SK-N-SH treated with all-trans-retinoic acid at 6 μM for 48 hours (cell line): ENCODE measurements at regions not wholly inside any gene's neighbourhood (a gene's known extent, or its start where the extent isn't known, plus 50 kb on each side); places are given as distances from the start of the nearest gene placed in this dataset.

Experiments
- ATAC-seq: fragments of 200-7000 bp; cut with Tn5 transposase; 3 replicates; pipeline ENCODE4 v1.9.1; 2020; ENCODE audit warnings: mild to moderate bottlenecking, moderate library complexity
- ARNTL ChIP-seq: fragments of 450-650 bp; formaldehyde crosslinking; IDR thresholded peaks from 2 replicates; pipeline ENCODE4 v1.5.0; 2020; ENCODE audit warnings: low read depth, mild to moderate bottlenecking, moderate library complexity, borderline replicate concordance
- BACH2 ChIP-seq: fragments of 250-450 bp; sonication (Bioruptor Pico); IDR thresholded peaks from 2 replicates; pipeline ENCODE4 v1.9.0; 2021; ENCODE audit warnings: mild to moderate bottlenecking, borderline replicate concordance
- CREB5 ChIP-seq: fragments of 250-450 bp; sonication (Bioruptor Pico); IDR thresholded peaks from 2 replicates; pipeline ENCODE4 v1.5.1; 2020; ENCODE audit warnings: low read depth, mild to moderate bottlenecking, moderate library complexity
- CSDC2 ChIP-seq: fragments of 250-450 bp; sonication (Bioruptor Pico); IDR thresholded peaks from 2 replicates; pipeline ENCODE4 v1.5.0; 2020; ENCODE audit warnings: mild to moderate bottlenecking, moderate library complexity
- CSRNP3 ChIP-seq: fragments of 250-450 bp; sonication (Bioruptor Pico); IDR thresholded peaks from 2 replicates; pipeline ENCODE4 v1.5.1; 2021; ENCODE audit warnings: mild to moderate bottlenecking, moderate library complexity
- ESRRG ChIP-seq: fragments of 250-450 bp; sonication (Bioruptor Pico); IDR thresholded peaks from 2 replicates; pipeline ENCODE4 v1.6.1; 2021; ENCODE audit warnings: mild to moderate bottlenecking
- GLIS3 ChIP-seq: fragments of 250-450 bp; sonication (Bioruptor Pico); IDR thresholded peaks from 2 replicates; pipeline ENCODE4 v1.5.0; 2020; ENCODE audit warnings: mild to moderate bottlenecking, moderate library complexity
- ISL1 ChIP-seq: fragments of 250-450 bp; sonication (Bioruptor Pico); IDR thresholded peaks from 2 replicates; pipeline ENCODE4 v2.1.2; 2022; ENCODE audit warnings: mild to moderate bottlenecking, moderate library complexity
- OSR1 ChIP-seq: fragments of 250-450 bp; sonication (Bioruptor Pico); IDR thresholded peaks from 2 replicates; pipeline ENCODE4 v1.8.0; 2022; ENCODE audit warnings: moderate library complexity, mild to moderate bottlenecking, inconsistent platforms
- PATZ1 ChIP-seq: fragments of 250-450 bp; sonication (Bioruptor Pico); IDR thresholded peaks from 2 replicates; pipeline ENCODE4 v1.8.0; 2020; ENCODE audit warnings: mild to moderate bottlenecking, moderate library complexity, borderline replicate concordance
- POU6F1 ChIP-seq: fragments of 250-450 bp; sonication (Bioruptor Pico); IDR thresholded peaks from 2 replicates; pipeline ENCODE4 v1.8.0; 2021; ENCODE audit warnings: low read depth, mild to moderate bottlenecking, moderate library complexity, borderline replicate concordance
- SNAI2 ChIP-seq: fragments of 250-450 bp; sonication (Bioruptor Pico); IDR thresholded peaks from 2 replicates; pipeline ENCODE4 v1.5.0; 2020; ENCODE audit warnings: mild to moderate bottlenecking, moderate library complexity
- TCF4 ChIP-seq: fragments of 250-450 bp; sonication (Bioruptor Pico); IDR thresholded peaks from 2 replicates; pipeline ENCODE4 v1.8.0; 2021; ENCODE audit warnings: mild to moderate bottlenecking, moderate library complexity, borderline replicate concordance
- TSHZ2 ChIP-seq: fragments of 250-450 bp; sonication (Bioruptor Pico); IDR thresholded peaks from 2 replicates; pipeline ENCODE4 v1.5.0; 2020; ENCODE audit warnings: mild to moderate bottlenecking, moderate library complexity
- ZC3H10 ChIP-seq: fragments of 250-450 bp; sonication (Bioruptor Pico); IDR thresholded peaks from 2 replicates; pipeline ENCODE4 v1.5.1; 2021; ENCODE audit warnings: mild to moderate bottlenecking, moderate library complexity
- ZFP3 ChIP-seq: fragments of 250-450 bp; sonication (Bioruptor Pico); IDR thresholded peaks from 2 replicates; pipeline ENCODE4 v1.5.0; 2020; ENCODE audit warnings: mild to moderate bottlenecking, moderate library complexity
- ZFP30 ChIP-seq: fragments of 450-650 bp; formaldehyde crosslinking; IDR thresholded peaks from 2 replicates; pipeline ENCODE4 v1.5.0; 2022; ENCODE audit warnings: mild to moderate bottlenecking, moderate library complexity
- ZNF565 ChIP-seq: fragments of 450-650 bp; formaldehyde crosslinking; conservative IDR thresholded peaks from 2 replicates; pipeline ENCODE4 v1.5.0; 2020; ENCODE audit warnings: low read depth, mild to moderate bottlenecking, moderate library complexity
- ZNF70 ChIP-seq: fragments of 450-650 bp; formaldehyde crosslinking; IDR thresholded peaks from 2 replicates; pipeline ENCODE4 v1.5.0; 2020; ENCODE audit warnings: mild to moderate bottlenecking, moderate library complexity
- ZNF8 ChIP-seq: fragments of 450-650 bp; formaldehyde crosslinking; IDR thresholded peaks from 2 replicates; pipeline ENCODE4 v1.5.0; 2020; ENCODE audit warnings: mild to moderate bottlenecking, moderate library complexity

GRCh38 chr3:69542089-69542804 lies 156.4 kb upstream of the FRMD4B start:
- no peak; the same call in 2 of the 3 replicates for ATAC-seq
- TF ChIP-seq POU6F1 (no peak), OSR1 (no peak), SNAI2 (no peak), CSRNP3 (CRISPR knock-in tag) (no peak), CREB5 (no peak), ZNF70 (CRISPR knock-in tag) (no peak), CSDC2 (no peak), ZNF565 (CRISPR knock-in tag) (no peak), ZFP3 (CRISPR knock-in tag) (no peak), ZFP30 (CRISPR knock-in tag) (no peak), ZC3H10 (CRISPR knock-in tag) (no peak), TSHZ2 (no peak), PATZ1 (no peak), ESRRG (CRISPR knock-in tag) (no peak), BACH2 (CRISPR knock-in tag) (no peak)

GRCh38 chr3:69541711-69542088 lies 155.8 kb upstream of the FRMD4B start:
- TF ChIP-seq ISL1 (CRISPR knock-in tag), result no peak
- no peak for TF ChIP-seq GLIS3 (CRISPR knock-in tag)
- no peak for TF ChIP-seq PATZ1
- no peak for TF ChIP-seq ZFP3 (CRISPR knock-in tag)
- no peak for TF ChIP-seq ZC3H10 (CRISPR knock-in tag)
- no peak for TF ChIP-seq TCF4 (CRISPR knock-in tag)
- TF ChIP-seq POU6F1, result no peak
- TF ChIP-seq OSR1, result no peak
- no peak for TF ChIP-seq ZNF70 (CRISPR knock-in tag)
- TF ChIP-seq ZNF8 (CRISPR knock-in tag), result no peak
- no peak for TF ChIP-seq ESRRG (CRISPR knock-in tag)
- no peak for TF ChIP-seq ARNTL (CRISPR knock-in tag)
- TF ChIP-seq TSHZ2, result no peak
- ATAC-seq, result no peak
